ENCODE measurements at regions not wholly inside any gene's neighbourhood (a gene's known extent, or its start where the extent isn't known, plus 50 kb on each side); places are given as distances from the start of the nearest gene placed in this dataset.

- intact Hi-C loops (cut with micrococcal nuclease), result no loop called here
- no peak for DNase-seq
- H3K27me3 ChIP-seq (ENCODE audit: low read depth), result peaks cover 97% of the 10 kb centered on the region
- H3K9me3 ChIP-seq (replicated peaks), result no peaks in the 10 kb centered on the region
- TF ChIP-seq CTCF (IDR thresholded peaks at IDR 0.05; ENCODE audit: borderline replicate concordance), result no peak
- H3K27ac ChIP-seq (replicated peaks), result no peak overlapping the region
- no peak overlapping the region for H3K4me3 ChIP-seq
- peaks cover 5% of the 10 kb centered on the region for H3K4me1 ChIP-seq
- H3K36me3 ChIP-seq, result no peaks in the 10 kb centered on the region
Measured at GRCh38 chr17:49904893-49905292, 57.0 kb upstream of the TAC4 start.

- TF ChIP-seq CTCF (IDR thresholded peaks at IDR 0.05; ENCODE audit: borderline replicate concordance), result no peak
- H3K9me3 ChIP-seq (replicated peaks), result no peaks in the 10 kb centered on the region
- DNase-seq, result no peak
- intact Hi-C loops (cut with micrococcal nuclease), result no loop called here
- peaks cover 13% of the 10 kb centered on the region for H3K4me1 ChIP-seq
- H3K36me3 ChIP-seq, result no peaks in the 10 kb centered on the region
- H3K27ac ChIP-seq (replicated peaks), result no peak overlapping the region
- no peak overlapping the region for H3K4me3 ChIP-seq
- peaks cover 97% of the 10 kb centered on the region for H3K27me3 ChIP-seq (ENCODE audit: low read depth)
Measured at GRCh38 chr17:49906531-49907136, 58.8 kb upstream of the TAC4 start.

- no peaks in the 10 kb centered on the region for H3K36me3 ChIP-seq
- no peak overlapping the region for H3K4me3 ChIP-seq
- no peaks in the 10 kb centered on the region for H3K9me3 ChIP-seq (replicated peaks)
- peaks cover 9% of the 10 kb centered on the region for H3K4me1 ChIP-seq
- intact Hi-C loops (cut with micrococcal nuclease), result no loop called here
- peaks cover 97% of the 10 kb centered on the region for H3K27me3 ChIP-seq (ENCODE audit: low read depth)
- no peak for TF ChIP-seq CTCF (IDR thresholded peaks at IDR 0.05; ENCODE audit: borderline replicate concordance)
- DNase-seq, result no peak
- no peak overlapping the region for H3K27ac ChIP-seq (replicated peaks)
Measured at GRCh38 chr17:49907279-49907678, 59.4 kb upstream of the TAC4 start.

- Histone ChIP-seq H3K27ac (replicated peaks) (no peak overlapping the region), H3K27me3 (ENCODE audit: low read depth) (peaks cover 96% of the 10 kb centered on the region), H3K4me1 (peaks cover 8% of the 10 kb centered on the region), H3K4me3 (no peak overlapping the region), H3K9me3 (replicated peaks) (no peaks in the 10 kb centered on the region), H3K36me3 (no peaks in the 10 kb centered on the region)
- intact Hi-C loops (cut with micrococcal nuclease), result no loop called here
- DNase-seq, result no peak
- TF ChIP-seq CTCF (IDR thresholded peaks at IDR 0.05; ENCODE audit: borderline replicate concordance), result no peak
Measured at GRCh38 chr17:49908782-49909714, 59.9 kb upstream of the DLX4 start.

- Histone ChIP-seq H3K4me1 (peaks cover 8% of the 10 kb centered on the region), H3K27me3 (ENCODE audit: low read depth) (peaks cover 96% of the 10 kb centered on the region), H3K27ac (replicated peaks) (no peak overlapping the region), H3K36me3 (no peaks in the 10 kb centered on the region), H3K9me3 (replicated peaks) (no peaks in the 10 kb centered on the region), H3K4me3 (peak overlapping the region; percentile 38)
- intact Hi-C loops (cut with micrococcal nuclease), result no loop called here
- TF ChIP-seq CTCF (IDR thresholded peaks at IDR 0.05; ENCODE audit: borderline replicate concordance), result no peak
- DNase-seq, result no peak
Measured at GRCh38 chr17:49910094-49910857, 58.7 kb upstream of the DLX4 start.
